HEK293 (cell line): ENCODE measurements at regions not wholly inside any gene's neighbourhood (a gene's known extent, or its start where the extent isn't known, plus 50 kb on each side); places are given as distances from the start of the nearest gene placed in this dataset.

Source experiments
- ATF2 ChIP-seq: fragments of 450-650 bp; formaldehyde crosslinking; IDR thresholded peaks from 2 replicates; pipeline ENCODE4 v1.5.1; 2016; ENCODE audit warnings: missing biosample characterization, missing genetic modification characterization, low read depth
- ZNF214 ChIP-seq: fragments of 450-650 bp; formaldehyde crosslinking; IDR thresholded peaks from 2 replicates; pipeline ENCODE4 v1.5.1; 2017; ENCODE audit warnings: missing biosample characterization, mild to moderate bottlenecking, missing genetic modification characterization, borderline replicate concordance
- ZNF292 ChIP-seq: fragments of 450-650 bp; formaldehyde crosslinking; IDR thresholded peaks from 2 replicates; pipeline ENCODE4 v1.5.1; 2016; ENCODE audit warnings: low read depth, missing biosample characterization, missing genetic modification characterization, borderline replicate concordance
- TF ChIP-seq, protein P1 (sequence below): fragments of 450-650 bp; formaldehyde crosslinking; IDR thresholded peaks from 2 replicates; pipeline ENCODE4 v1.5.1; 2016; ENCODE audit warnings: missing biosample characterization, missing genetic modification characterization
- TF ChIP-seq, protein P2 (sequence below): fragments of 450-650 bp; formaldehyde crosslinking; IDR thresholded peaks from 2 replicates; pipeline ENCODE4 v1.5.1; 2017; ENCODE audit warnings: missing biosample characterization, mild to moderate bottlenecking, missing genetic modification characterization, moderate library complexity

DNA sequence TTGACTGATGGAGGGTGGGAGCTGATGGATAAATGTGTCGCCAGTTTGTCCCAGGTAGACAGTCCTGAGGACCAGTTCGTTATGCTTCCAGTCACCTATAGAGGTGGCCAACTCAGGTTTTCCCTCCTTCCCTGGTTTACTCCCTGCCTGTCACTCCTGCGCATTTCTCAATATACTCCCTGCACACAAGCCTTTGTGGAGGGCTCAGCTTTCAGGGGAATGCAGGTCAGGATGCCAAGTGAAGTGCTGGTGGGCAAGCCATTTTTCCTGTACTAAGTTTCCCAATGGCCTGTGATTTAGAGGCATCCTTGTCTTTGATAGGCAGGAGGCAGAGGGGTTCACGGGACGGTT lies 473.5 kb upstream of the ZMIZ1 start:
- TF ChIP-seq, protein P1, sequence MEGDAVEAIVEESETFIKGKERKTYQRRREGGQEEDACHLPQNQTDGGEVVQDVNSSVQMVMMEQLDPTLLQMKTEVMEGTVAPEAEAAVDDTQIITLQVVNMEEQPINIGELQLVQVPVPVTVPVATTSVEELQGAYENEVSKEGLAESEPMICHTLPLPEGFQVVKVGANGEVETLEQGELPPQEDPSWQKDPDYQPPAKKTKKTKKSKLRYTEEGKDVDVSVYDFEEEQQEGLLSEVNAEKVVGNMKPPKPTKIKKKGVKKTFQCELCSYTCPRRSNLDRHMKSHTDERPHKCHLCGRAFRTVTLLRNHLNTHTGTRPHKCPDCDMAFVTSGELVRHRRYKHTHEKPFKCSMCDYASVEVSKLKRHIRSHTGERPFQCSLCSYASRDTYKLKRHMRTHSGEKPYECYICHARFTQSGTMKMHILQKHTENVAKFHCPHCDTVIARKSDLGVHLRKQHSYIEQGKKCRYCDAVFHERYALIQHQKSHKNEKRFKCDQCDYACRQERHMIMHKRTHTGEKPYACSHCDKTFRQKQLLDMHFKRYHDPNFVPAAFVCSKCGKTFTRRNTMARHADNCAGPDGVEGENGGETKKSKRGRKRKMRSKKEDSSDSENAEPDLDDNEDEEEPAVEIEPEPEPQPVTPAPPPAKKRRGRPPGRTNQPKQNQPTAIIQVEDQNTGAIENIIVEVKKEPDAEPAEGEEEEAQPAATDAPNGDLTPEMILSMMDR (tag by site-specific recombination), result no peak
- TF ChIP-seq, protein P2, sequence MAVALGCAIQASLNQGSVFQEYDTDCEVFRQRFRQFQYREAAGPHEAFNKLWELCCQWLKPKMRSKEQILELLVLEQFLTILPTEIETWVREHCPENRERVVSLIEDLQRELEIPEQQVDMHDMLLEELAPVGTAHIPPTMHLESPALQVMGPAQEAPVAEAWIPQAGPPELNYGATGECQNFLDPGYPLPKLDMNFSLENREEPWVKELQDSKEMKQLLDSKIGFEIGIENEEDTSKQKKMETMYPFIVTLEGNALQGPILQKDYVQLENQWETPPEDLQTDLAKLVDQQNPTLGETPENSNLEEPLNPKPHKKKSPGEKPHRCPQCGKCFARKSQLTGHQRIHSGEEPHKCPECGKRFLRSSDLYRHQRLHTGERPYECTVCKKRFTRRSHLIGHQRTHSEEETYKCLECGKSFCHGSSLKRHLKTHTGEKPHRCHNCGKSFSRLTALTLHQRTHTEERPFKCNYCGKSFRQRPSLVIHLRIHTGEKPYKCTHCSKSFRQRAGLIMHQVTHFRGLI (tag by site-specific recombination), result no peak
- TF ChIP-seq ZNF214 (no peak), ATF2 (tag by site-specific recombination) (no peak), ZNF292 (tag by site-specific recombination) (no peak)
